Osteocyte (in vitro differentiated cells): ENCODE measurements at regions not wholly inside any gene's neighbourhood (a gene's known extent, or its start where the extent isn't known, plus 50 kb on each side); places are given as distances from the start of the nearest gene placed in this dataset.

ENCODE experiments used
- DNase-seq: peaks from one replicate; pipeline ENCODE4 v3.0.0; 2021; ENCODE audit warnings: mixed read lengths; ENCODE audit not compliant: unreplicated experiment; ENCODE audit errors: extremely low spot score
- H3K27ac Mint-ChIP-seq: one replicate; pipeline ENCODE4 v1.8.0; 2021; ENCODE audit warnings: mild to moderate bottlenecking, mixed read lengths; ENCODE audit not compliant: unreplicated experiment
- H3K27me3 Mint-ChIP-seq: one replicate; pipeline ENCODE4 v1.8.0; 2021; ENCODE audit warnings: mixed read lengths; ENCODE audit not compliant: unreplicated experiment
- H3K36me3 Mint-ChIP-seq: one replicate; pipeline ENCODE4 v1.8.0; 2021; ENCODE audit warnings: mixed read lengths; ENCODE audit not compliant: unreplicated experiment
- H3K4me1 Mint-ChIP-seq: one replicate; pipeline ENCODE4 v1.8.0; 2021; ENCODE audit warnings: mixed read lengths; ENCODE audit not compliant: unreplicated experiment
- H3K4me3 Mint-ChIP-seq: one replicate; pipeline ENCODE4 v1.8.0; 2021; ENCODE audit warnings: mild to moderate bottlenecking, moderate library complexity, mixed read lengths; ENCODE audit not compliant: unreplicated experiment
- H3K9me3 Mint-ChIP-seq: one replicate; pipeline ENCODE4 v1.8.0; 2021; ENCODE audit warnings: mixed read lengths; ENCODE audit not compliant: unreplicated experiment
- TF ChIP-seq, protein P1 (sequence below): fragments of 200-600 bp; sonication (generic); IDR thresholded peaks from 2 replicates; pipeline ENCODE4 v1.5.0; 2021; ENCODE audit warnings: antibody characterized with exemption, mild to moderate bottlenecking, moderate library complexity

DNA sequence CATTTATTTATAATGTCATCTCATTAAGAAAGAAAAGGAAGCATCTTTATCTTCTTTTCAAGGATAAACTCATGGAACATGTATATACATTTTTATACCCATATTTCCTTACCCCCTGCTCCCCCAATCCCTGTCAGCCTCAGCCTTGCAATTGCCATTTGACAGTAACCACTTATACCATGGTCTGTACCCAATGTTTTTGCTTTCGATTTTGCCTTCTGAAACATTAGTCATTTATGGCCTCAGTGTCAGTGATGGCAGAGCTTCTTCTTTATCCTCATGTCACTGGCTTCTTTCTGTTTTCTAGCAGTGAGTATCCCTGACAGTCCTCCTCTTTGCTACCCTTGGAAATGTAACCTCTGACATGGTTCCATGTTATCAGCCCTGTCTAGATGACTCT, 228.4 kb downstream of the SPRY1 start:
- DNase-seq = no peak
- TF ChIP-seq, protein P1, sequence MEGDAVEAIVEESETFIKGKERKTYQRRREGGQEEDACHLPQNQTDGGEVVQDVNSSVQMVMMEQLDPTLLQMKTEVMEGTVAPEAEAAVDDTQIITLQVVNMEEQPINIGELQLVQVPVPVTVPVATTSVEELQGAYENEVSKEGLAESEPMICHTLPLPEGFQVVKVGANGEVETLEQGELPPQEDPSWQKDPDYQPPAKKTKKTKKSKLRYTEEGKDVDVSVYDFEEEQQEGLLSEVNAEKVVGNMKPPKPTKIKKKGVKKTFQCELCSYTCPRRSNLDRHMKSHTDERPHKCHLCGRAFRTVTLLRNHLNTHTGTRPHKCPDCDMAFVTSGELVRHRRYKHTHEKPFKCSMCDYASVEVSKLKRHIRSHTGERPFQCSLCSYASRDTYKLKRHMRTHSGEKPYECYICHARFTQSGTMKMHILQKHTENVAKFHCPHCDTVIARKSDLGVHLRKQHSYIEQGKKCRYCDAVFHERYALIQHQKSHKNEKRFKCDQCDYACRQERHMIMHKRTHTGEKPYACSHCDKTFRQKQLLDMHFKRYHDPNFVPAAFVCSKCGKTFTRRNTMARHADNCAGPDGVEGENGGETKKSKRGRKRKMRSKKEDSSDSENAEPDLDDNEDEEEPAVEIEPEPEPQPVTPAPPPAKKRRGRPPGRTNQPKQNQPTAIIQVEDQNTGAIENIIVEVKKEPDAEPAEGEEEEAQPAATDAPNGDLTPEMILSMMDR = no peak
- Mint-ChIP-seq H3K4me1 (peaks cover 9% of the 10 kb centered on the region), H3K27me3 (no peaks in the 10 kb centered on the region), H3K9me3 (no peaks in the 10 kb centered on the region), H3K4me3 (no peak overlapping the region), H3K36me3 (no peaks in the 10 kb centered on the region), H3K27ac (no peak overlapping the region)

DNA sequence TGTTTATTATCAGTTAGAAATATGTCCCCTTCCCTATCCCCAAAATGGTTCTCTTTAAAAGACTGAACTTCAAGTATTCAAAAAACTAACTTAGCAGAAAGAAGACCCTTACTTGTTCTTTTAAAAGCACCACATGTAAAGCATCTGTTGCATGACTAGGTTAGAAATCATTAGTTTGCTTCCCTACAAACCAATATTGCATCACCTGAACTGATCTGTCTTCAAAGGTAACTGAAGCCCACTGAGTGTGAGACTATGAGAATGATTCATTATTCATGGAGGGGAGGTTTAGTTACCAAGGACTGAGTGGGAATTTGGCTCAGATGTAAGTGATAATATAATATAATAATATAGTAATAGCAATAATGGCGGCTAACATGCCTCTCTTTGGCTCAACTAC, 231.7 kb downstream of the SPRY1 start:
- H3K4me3 Mint-ChIP-seq = no peak overlapping the region

DNA sequence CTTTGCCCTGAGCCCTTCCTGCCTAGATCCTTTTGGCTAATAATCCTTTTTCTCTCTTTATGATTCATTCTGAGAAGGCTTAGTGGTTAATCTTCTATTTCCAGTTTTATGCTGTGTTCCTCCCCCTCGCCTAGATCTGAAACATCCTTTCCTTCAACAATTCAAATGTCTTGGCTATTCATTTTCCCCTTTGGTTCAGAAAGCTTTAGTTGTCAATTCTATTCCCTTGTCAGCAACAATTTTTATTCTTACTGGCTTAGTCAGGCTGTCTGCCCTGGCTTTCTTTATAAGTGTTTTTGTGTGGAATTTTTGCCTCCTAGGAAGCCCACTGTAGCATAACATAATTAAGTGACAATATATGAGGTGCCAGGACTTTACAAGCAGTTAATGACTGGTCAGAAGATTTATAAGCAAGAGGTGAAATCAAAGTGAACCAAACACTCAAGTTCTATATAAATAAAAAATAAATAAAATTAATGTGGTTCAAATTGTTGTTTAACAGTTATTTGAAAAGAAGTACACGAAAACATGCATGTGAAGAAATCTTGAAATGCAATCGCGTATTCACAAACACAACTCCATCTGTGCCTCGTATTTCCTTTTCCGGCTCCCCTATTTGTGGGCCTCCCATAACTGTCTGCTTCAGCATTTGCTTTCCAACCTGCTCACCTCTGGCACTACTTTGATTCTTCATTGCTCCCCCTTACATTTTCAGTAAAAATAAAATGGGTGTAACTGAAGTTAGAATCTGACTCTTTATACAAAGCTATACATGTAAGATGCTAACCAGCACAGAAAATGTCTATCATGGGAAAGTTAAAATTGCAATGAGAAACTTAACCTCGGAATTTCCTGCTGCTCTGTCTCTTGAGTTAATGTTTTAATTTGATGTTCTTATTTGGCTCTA, 235.4 kb downstream of the SPRY1 start:
- no peak overlapping the region for H3K4me3 Mint-ChIP-seq
- H3K27me3 Mint-ChIP-seq = no peaks in the 10 kb centered on the region
- DNase-seq = no peak
- TF ChIP-seq, protein P1 = no peak
- no peaks in the 10 kb centered on the region for H3K4me1 Mint-ChIP-seq
- peaks cover 23% of the 10 kb centered on the region for H3K9me3 Mint-ChIP-seq
- H3K27ac Mint-ChIP-seq = no peak overlapping the region
- peaks cover 14% of the 10 kb centered on the region for H3K36me3 Mint-ChIP-seq

More for the DNA sequence above, 231.7 kb downstream of the SPRY1 start:
- H3K4me1 Mint-ChIP-seq = no peaks in the 10 kb centered on the region
- H3K9me3 Mint-ChIP-seq = no peaks in the 10 kb centered on the region
- TF ChIP-seq, protein P1 = no peak
- no peak for DNase-seq
- no peaks in the 10 kb centered on the region for H3K36me3 Mint-ChIP-seq
- no peak overlapping the region for H3K27ac Mint-ChIP-seq
- no peaks in the 10 kb centered on the region for H3K27me3 Mint-ChIP-seq

DNA sequence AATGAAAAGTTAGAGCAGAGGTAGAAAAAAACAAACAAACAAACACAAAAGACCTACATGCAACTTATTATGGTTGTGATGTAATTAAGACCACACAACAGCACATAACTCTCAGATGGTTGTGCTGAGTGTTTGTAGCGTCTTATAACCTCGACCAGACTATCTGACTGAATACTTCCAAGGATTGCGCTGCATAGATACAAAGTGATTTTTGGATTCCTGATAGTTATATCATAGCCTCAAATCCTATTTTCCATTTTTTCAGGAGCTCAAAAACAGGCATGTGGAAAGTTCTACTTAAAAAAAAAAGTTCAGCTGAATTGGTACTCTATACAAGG, 236.1 kb downstream of the SPRY1 start:
- peaks cover 14% of the 10 kb centered on the region for H3K36me3 Mint-ChIP-seq
- TF ChIP-seq, protein P1 = no peak
- no peak overlapping the region for H3K4me3 Mint-ChIP-seq
- no peak for DNase-seq
- H3K9me3 Mint-ChIP-seq = peaks cover 29% of the 10 kb centered on the region
- no peaks in the 10 kb centered on the region for H3K4me1 Mint-ChIP-seq
- H3K27ac Mint-ChIP-seq = no peak overlapping the region
- no peaks in the 10 kb centered on the region for H3K27me3 Mint-ChIP-seq

DNA sequence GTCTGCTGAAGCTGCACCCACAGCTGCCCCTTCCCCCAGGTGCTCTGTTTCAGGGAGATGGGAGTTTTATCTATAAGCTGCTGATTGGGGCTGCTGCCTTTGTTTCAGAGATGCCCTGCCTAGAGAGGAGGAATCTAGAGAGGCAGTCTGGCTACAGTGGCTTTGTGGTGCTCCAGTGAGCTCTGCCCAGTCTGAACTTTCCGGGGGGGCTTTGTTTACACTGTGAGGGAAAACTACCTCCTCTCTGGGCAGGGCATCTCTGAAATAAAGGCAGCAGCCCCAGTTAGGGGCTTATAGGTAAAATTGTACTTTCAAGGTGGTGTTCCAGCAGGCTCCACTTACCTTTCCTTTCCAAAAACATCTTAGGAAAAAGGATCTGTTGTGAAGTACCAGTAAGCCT, 242.2 kb downstream of the SPRY1 start:
- DNase-seq = no peak
- Mint-ChIP-seq H3K4me3 (no peak overlapping the region), H3K9me3 (peaks cover 34% of the 10 kb centered on the region), H3K36me3 (peaks cover 14% of the 10 kb centered on the region), H3K27ac (no peak overlapping the region), H3K4me1 (no peaks in the 10 kb centered on the region), H3K27me3 (no peaks in the 10 kb centered on the region)
- TF ChIP-seq, protein P1 = no peak
